ENCODE measurements at regions not wholly inside any gene's neighbourhood (a gene's known extent, or its start where the extent isn't known, plus 50 kb on each side); places are given as distances from the start of the nearest gene placed in this dataset.
"Not testable (repeated sequence)": the region's sequence is repeated elsewhere in the genome, so short reads cannot be mapped to it uniquely, and the experiment has no call there.

DNA sequence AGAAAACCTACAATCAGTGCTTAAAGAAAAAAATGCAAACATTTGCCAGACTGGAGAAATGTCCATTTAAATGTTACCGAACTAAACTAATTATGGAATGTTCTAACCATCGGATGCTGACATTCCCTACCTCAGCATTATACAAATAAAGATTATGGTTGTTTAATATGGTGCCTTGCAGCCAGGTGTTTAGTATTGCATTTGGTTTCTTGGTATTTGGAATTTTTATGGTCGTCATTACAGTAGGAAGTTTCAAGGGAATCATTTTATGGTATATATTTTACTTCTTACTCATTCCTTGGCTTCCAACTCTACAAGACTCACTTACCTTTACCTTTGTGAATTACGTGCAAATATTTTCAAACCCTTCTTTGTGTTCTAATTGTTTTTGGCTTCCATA is 103.1 kb upstream of the PNPLA4 start:
- H3K27me3 ChIP-seq = no peaks in the 10 kb centered on the region
- H4K20me1 ChIP-seq = no peaks in the 10 kb centered on the region
- H3K4me1 ChIP-seq = 0 out of 2 replicates have a peak, but pooled peaks cover 6% of the 10 kb centered on the region
- H3K36me3 ChIP-seq = no peaks in the 10 kb centered on the region
- no peak overlapping the region for H3K9ac ChIP-seq
- no peak overlapping the region for H3K4me2 ChIP-seq
- no peaks in the 10 kb centered on the region for H3K9me3 ChIP-seq
- no peak overlapping the region for H3K4me3 ChIP-seq
- H3K27ac ChIP-seq = no peak overlapping the region
- TF ChIP-seq Cebpa-rat (IDR thresholded peaks at IDR 0.05) = no peak

- Histone ChIP-seq H3K9ac (no peak overlapping the region), H3K4me3 (no peak overlapping the region), H4K20me1 (no peaks in the 10 kb centered on the region), H3K9me3 (no peaks in the 10 kb centered on the region), H3K27me3 (no peaks in the 10 kb centered on the region), H3K36me3 (no peaks in the 10 kb centered on the region), H3K4me2 (no peak overlapping the region), H3K4me1 (no peaks in the 10 kb centered on the region), H3K27ac (no peak overlapping the region)
- TF ChIP-seq Cebpa-rat (IDR thresholded peaks at IDR 0.05) = no peak
Observed at GRCh38 chrX:8027827-8028226, 100.6 kb upstream of the PNPLA4 start.

- no peaks in the 10 kb centered on the region for H3K27me3 ChIP-seq
- H3K9ac ChIP-seq = no peak overlapping the region
- no peak overlapping the region for H3K4me3 ChIP-seq
- no peaks in the 10 kb centered on the region for H3K4me1 ChIP-seq
- no peak overlapping the region for H3K4me2 ChIP-seq
- no peaks in the 10 kb centered on the region for H3K36me3 ChIP-seq
- no peak for TF ChIP-seq Cebpa-rat (IDR thresholded peaks at IDR 0.05)
- no peak overlapping the region for H3K27ac ChIP-seq
- H4K20me1 ChIP-seq = no peaks in the 10 kb centered on the region
- H3K9me3 ChIP-seq = no peaks in the 10 kb centered on the region
Observed at GRCh38 chrX:8025705-8026104, 98.5 kb upstream of the PNPLA4 start.

- Histone ChIP-seq H3K9me3 (no peaks in the 10 kb centered on the region), H3K4me3 (no peak overlapping the region), H4K20me1 (no peaks in the 10 kb centered on the region), H3K4me2 (no peak overlapping the region), H3K27ac (no peak overlapping the region), H3K36me3 (no peaks in the 10 kb centered on the region), H3K27me3 (no peaks in the 10 kb centered on the region), H3K9ac (no peak overlapping the region), H3K4me1 (no peaks in the 10 kb centered on the region)
- no peak for TF ChIP-seq Cebpa-rat (IDR thresholded peaks at IDR 0.05)
Observed at GRCh38 chrX:8018934-8019333, 91.7 kb upstream of the PNPLA4 start.

GRCh38 chrX:8010105-8010504 is 82.9 kb upstream of the PNPLA4 start:
- no peak for TF ChIP-seq Cebpa-rat (IDR thresholded peaks at IDR 0.05)
- Histone ChIP-seq H3K9ac (no peak overlapping the region), H3K4me3 (no peak overlapping the region), H3K4me1 (no peaks in the 10 kb centered on the region), H3K36me3 (no peaks in the 10 kb centered on the region), H3K9me3 (no peaks in the 10 kb centered on the region), H3K27me3 (no peaks in the 10 kb centered on the region), H3K4me2 (no peak overlapping the region), H3K27ac (no peak overlapping the region), H4K20me1 (no peaks in the 10 kb centered on the region)

DNA sequence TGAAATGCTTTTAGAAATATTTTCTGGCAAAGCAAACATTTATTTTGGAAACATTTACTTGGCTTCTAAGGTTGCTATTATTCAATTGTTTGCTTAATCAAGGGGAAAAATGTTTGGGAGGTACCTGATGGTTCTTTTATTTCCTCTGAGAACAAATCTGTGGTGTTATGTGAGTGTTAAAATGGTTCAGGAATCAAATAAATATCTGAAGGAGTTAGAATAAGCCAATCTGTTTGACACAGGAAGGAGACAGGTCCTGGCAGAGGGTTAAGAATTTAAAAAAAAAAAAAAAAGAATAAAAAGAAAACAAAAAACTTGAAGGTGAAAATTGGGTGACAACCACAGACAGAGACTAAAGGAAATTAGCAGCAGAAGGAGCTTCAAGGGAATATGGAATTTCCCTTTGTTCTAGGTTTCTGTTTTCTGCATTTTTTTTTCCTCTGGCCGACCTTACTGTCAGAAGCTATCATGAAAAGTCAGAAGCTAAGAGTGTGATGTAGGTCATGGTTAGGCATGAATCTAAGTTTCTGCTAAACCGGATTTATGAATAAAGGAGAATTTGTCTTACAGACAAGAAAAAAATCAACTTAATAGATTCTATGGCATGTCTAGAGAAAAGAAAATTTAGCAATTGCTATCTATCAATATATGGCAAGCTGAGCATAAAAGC is 78.6 kb upstream of the PNPLA4 start:
- H3K36me3 ChIP-seq = no peaks in the 10 kb centered on the region
- no peaks in the 10 kb centered on the region for H3K4me1 ChIP-seq
- no peaks in the 10 kb centered on the region for H4K20me1 ChIP-seq
- TF ChIP-seq Cebpa-rat (IDR thresholded peaks at IDR 0.05) = no peak
- H3K4me3 ChIP-seq = no peak overlapping the region
- no peaks in the 10 kb centered on the region for H3K9me3 ChIP-seq
- no peaks in the 10 kb centered on the region for H3K27me3 ChIP-seq
- H3K4me2 ChIP-seq = no peak overlapping the region
- H3K9ac ChIP-seq = no peak overlapping the region
- no peak overlapping the region for H3K27ac ChIP-seq

DNA sequence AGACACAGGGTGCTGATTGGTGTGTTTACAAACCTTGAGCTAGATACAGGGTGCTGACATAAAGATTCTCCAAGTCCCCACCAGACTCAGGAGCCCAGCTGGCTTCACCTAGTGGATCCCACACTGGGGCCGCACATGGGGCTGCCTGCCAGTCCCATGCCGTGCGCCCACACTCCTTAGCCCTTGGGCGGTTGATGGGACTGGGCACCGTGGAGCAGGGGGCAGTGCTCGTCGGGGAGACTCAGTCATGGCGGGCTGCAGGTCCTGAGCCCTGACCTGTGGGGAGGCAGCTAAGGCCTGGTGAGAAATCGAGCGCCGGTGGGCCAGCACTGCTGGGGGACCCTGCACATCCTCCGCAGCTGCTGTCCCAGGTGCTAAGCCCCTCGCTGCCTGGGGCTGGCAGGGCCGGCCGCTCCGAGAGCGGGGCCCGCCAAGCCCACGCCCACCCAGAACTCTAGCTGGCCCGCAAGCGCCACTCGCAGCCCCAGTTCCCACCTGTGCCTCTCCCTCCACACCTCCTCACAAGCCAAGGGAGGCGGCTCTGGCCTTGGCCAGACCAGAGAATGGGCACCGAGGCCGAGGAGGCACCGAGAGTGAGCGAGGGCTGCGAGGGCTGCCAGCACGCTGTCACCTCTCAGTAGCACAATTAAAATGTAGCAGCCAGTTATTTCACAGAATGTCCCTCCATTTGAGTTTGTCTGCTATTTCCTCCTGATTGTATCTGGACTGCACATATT is 76.1 kb upstream of the PNPLA4 start:
- H3K36me3 ChIP-seq = no peaks in the 10 kb centered on the region
- no peak overlapping the region for H3K4me3 ChIP-seq
- H3K9me3 ChIP-seq = no peaks in the 10 kb centered on the region
- no peak overlapping the region for H3K27ac ChIP-seq
- no peaks in the 10 kb centered on the region for H3K27me3 ChIP-seq
- H3K4me2 ChIP-seq = no peak overlapping the region
- no peak overlapping the region for H3K9ac ChIP-seq
- no peaks in the 10 kb centered on the region for H3K4me1 ChIP-seq
- no peaks in the 10 kb centered on the region for H4K20me1 ChIP-seq
- no peak for TF ChIP-seq Cebpa-rat (IDR thresholded peaks at IDR 0.05)

GRCh38 chrX:7996851-7997250 is 69.6 kb upstream of the PNPLA4 start:
- H4K20me1 ChIP-seq = no peaks in the 10 kb centered on the region
- H3K4me1 ChIP-seq = no peaks in the 10 kb centered on the region
- H3K27ac ChIP-seq = no peak overlapping the region
- H3K27me3 ChIP-seq = no peaks in the 10 kb centered on the region
- no peak for TF ChIP-seq Cebpa-rat (IDR thresholded peaks at IDR 0.05)
- H3K9me3 ChIP-seq = no peaks in the 10 kb centered on the region
- no peak overlapping the region for H3K9ac ChIP-seq
- H3K36me3 ChIP-seq = no peaks in the 10 kb centered on the region
- no peak overlapping the region for H3K4me3 ChIP-seq
- no peak overlapping the region for H3K4me2 ChIP-seq

- no peak overlapping the region for H3K4me3 ChIP-seq
- H4K20me1 ChIP-seq = no peaks in the 10 kb centered on the region
- H3K36me3 ChIP-seq = no peaks in the 10 kb centered on the region
- no peak overlapping the region for H3K9ac ChIP-seq
- no peak for TF ChIP-seq Cebpa-rat (IDR thresholded peaks at IDR 0.05)
- H3K4me2 ChIP-seq = no peak overlapping the region
- no peak overlapping the region for H3K27ac ChIP-seq
- H3K27me3 ChIP-seq = no peaks in the 10 kb centered on the region
- H3K9me3 ChIP-seq = no peaks in the 10 kb centered on the region
- no peaks in the 10 kb centered on the region for H3K4me1 ChIP-seq
Observed at GRCh38 chrX:7996414-7996813, 69.2 kb upstream of the PNPLA4 start.

GRCh38 chrX:7993873-7994272 is 66.7 kb upstream of the PNPLA4 start:
- no peaks in the 10 kb centered on the region for H3K36me3 ChIP-seq
- H3K9me3 ChIP-seq = no peaks in the 10 kb centered on the region
- no peaks in the 10 kb centered on the region for H4K20me1 ChIP-seq

DNA sequence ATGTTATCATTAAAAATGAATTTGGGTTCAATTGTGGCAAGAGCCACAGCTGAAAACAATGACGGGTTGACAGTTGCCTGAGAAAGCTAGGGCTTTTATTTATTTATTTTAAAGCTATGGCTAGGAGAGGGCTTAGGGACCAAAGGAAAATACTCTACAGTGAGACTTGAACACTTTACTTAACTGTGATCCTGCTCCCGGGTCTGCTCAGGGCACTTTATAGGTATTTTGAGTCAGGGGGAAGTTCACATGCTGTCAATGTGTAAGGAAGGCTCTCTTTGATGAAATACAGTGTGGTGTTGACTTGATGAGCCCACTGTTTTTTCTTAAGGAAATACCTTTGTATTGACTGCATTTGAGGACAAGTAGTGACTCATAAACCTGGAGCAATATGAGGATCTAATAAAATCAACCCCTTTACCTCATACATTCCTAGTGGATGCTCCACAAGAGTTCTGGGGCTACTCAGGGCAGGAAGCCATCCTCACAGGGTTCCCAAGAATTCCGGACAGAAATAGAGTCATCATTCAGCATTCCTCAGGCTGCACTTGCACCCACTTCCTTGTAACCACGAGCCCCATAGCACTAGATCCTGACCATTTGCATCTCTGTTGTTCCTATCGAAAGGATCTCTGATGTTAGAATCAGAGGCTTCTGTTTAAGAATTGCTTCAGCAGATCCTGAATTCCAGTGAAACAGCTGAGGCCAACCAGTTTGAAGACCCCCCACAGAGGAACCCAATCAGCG is 61.0 kb upstream of the PNPLA4 start:
- not testable (repeated sequence) for H3K4me1 ChIP-seq, H3K27ac ChIP-seq, H4K20me1 ChIP-seq, H3K36me3 ChIP-seq, H3K27me3 ChIP-seq, H3K4me2 ChIP-seq, H3K9me3 ChIP-seq, H3K4me3 ChIP-seq, H3K9ac ChIP-seq

More at GRCh38 chrX:7993873-7994272, 66.7 kb upstream of the PNPLA4 start:
- no peaks in the 10 kb centered on the region for H3K27me3 ChIP-seq
- no peaks in the 10 kb centered on the region for H3K4me1 ChIP-seq
- H3K4me2 ChIP-seq = no peak overlapping the region
- no peak overlapping the region for H3K27ac ChIP-seq
- H3K4me3 ChIP-seq = no peak overlapping the region
- no peak overlapping the region for H3K9ac ChIP-seq
- TF ChIP-seq Cebpa-rat (IDR thresholded peaks at IDR 0.05) = no peak
